Progenitor cell of endocrine pancreas (in vitro differentiated cells): ENCODE measurements at regions not wholly inside any gene's neighbourhood (a gene's known extent, or its start where the extent isn't known, plus 50 kb on each side); places are given as distances from the start of the nearest gene placed in this dataset.
A peak's percentile ranks its signal among the peaks of the same experiment; 100 is the strongest.

ENCODE experiments used
- DNase-seq: peaks from one replicate; pipeline ENCODE4 v3.0.0; 2021; ENCODE audit warnings: low spot score; ENCODE audit not compliant: unreplicated experiment
- H3K27ac Mint-ChIP-seq: 2 replicates; pipeline ENCODE4 v1.8.0; 2021; ENCODE audit warnings: mild to moderate bottlenecking, moderate library complexity, mixed read lengths
- H3K27me3 Mint-ChIP-seq: 2 replicates; pipeline ENCODE4 v1.8.0; 2021; ENCODE audit warnings: mixed read lengths
- H3K36me3 Mint-ChIP-seq: 2 replicates; pipeline ENCODE4 v1.8.0; 2022; ENCODE audit warnings: mixed read lengths; ENCODE audit not compliant: insufficient read depth
- H3K4me1 Mint-ChIP-seq: 2 replicates; pipeline ENCODE4 v1.8.0; 2021; ENCODE audit warnings: low read depth, mixed read lengths
- H3K4me3 Mint-ChIP-seq: 2 replicates; pipeline ENCODE4 v1.8.0; 2021; ENCODE audit warnings: low read depth, mild to moderate bottlenecking, moderate library complexity, mixed read lengths
- H3K9me3 Mint-ChIP-seq: 2 replicates; pipeline ENCODE4 v1.8.0; 2021; ENCODE audit warnings: low read depth, mixed read lengths
- TF ChIP-seq, protein P1 (sequence below): fragments of 200-600 bp; sonication (generic); IDR thresholded peaks from one replicate; pipeline ENCODE4 v1.5.0; 2021; ENCODE audit warnings: antibody characterized with exemption, mild to moderate bottlenecking; ENCODE audit not compliant: unreplicated experiment

DNA sequence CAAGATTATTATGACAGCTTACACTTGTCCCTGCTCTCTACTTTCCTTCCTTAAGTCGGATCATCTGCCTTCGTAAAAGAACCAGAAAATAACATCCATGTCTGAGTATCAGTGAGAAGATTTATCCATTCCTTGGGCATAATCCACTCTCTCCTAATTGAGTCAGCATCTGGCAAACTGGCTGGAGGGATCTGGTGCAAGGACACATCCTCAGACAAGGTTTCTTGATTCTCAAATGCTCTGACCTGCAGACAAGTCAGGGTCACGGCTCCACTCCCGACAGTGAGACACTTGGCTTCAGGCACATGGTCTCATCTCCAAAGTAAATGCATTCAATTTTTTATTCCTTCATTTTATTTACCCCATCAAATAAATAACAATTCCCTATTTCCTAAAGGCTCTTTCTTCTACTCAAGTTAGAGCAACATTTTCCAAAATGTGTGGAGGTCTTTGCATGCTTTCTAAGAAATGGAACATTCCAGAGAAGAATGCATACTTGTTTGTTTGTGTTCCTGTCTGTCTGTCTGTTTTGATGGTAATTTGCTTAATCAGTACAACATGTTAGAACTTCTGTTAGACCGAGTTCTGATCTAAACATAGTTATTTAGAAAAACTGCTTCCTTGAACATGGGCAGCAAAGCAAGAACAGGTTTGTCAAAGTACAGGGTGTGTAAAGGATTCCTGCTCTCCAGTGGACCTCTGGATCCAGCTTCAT, 246.9 kb downstream of the IRS1 start:
- H3K9me3 Mint-ChIP-seq, result no peaks in the 10 kb centered on the region
- DNase-seq, result no peak
- H3K4me3 Mint-ChIP-seq, result no peak overlapping the region
- no peaks in the 10 kb centered on the region for H3K36me3 Mint-ChIP-seq
- TF ChIP-seq, protein P1, sequence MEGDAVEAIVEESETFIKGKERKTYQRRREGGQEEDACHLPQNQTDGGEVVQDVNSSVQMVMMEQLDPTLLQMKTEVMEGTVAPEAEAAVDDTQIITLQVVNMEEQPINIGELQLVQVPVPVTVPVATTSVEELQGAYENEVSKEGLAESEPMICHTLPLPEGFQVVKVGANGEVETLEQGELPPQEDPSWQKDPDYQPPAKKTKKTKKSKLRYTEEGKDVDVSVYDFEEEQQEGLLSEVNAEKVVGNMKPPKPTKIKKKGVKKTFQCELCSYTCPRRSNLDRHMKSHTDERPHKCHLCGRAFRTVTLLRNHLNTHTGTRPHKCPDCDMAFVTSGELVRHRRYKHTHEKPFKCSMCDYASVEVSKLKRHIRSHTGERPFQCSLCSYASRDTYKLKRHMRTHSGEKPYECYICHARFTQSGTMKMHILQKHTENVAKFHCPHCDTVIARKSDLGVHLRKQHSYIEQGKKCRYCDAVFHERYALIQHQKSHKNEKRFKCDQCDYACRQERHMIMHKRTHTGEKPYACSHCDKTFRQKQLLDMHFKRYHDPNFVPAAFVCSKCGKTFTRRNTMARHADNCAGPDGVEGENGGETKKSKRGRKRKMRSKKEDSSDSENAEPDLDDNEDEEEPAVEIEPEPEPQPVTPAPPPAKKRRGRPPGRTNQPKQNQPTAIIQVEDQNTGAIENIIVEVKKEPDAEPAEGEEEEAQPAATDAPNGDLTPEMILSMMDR, result no peak
- H3K27me3 Mint-ChIP-seq, result no peaks in the 10 kb centered on the region
- peaks cover 5% of the 10 kb centered on the region for H3K4me1 Mint-ChIP-seq
- H3K27ac Mint-ChIP-seq, result peak overlapping the region; percentile 16

DNA sequence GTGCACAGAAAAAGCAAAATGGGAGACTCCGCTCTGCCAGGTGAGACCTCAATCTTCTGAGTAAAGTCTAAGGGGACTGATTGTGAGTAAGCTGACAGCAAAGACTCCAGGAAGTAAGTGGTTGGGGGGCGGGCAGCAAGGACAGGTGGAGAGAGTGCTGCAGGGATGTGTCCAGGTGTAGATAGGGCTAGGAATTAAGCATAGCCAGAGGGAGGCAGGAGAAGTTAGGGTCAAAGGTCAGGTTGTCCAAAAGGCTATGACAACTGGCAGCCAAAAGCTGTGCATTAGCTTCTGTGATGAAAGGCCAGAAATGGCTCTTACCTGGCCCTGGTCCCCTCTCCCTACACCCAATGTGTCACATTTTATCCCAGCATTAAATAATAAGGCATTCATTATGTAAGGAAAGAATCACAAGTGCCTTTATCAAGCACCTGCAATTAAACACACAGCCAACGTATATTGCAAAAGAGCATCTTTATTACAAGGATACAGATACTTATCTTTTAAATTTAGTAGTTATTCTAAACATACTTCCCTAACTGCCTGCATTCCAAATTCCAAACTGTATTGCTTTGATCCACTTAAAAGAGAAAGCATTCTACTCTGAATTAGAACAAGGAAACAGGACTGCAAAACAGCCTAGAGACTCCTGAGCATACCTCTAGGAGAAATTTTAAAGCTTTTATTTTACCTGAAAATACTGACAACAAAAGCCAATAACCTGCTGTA, 247.9 kb downstream of the IRS1 start:
- peaks cover 3% of the 10 kb centered on the region for H3K9me3 Mint-ChIP-seq
- DNase-seq, result no peak
- TF ChIP-seq, protein P1, result no peak
- no peaks in the 10 kb centered on the region for H3K27me3 Mint-ChIP-seq
- H3K4me1 Mint-ChIP-seq, result peaks cover 5% of the 10 kb centered on the region
- H3K4me3 Mint-ChIP-seq, result no peak overlapping the region
- H3K36me3 Mint-ChIP-seq, result no peaks in the 10 kb centered on the region
- no peak overlapping the region for H3K27ac Mint-ChIP-seq

DNA sequence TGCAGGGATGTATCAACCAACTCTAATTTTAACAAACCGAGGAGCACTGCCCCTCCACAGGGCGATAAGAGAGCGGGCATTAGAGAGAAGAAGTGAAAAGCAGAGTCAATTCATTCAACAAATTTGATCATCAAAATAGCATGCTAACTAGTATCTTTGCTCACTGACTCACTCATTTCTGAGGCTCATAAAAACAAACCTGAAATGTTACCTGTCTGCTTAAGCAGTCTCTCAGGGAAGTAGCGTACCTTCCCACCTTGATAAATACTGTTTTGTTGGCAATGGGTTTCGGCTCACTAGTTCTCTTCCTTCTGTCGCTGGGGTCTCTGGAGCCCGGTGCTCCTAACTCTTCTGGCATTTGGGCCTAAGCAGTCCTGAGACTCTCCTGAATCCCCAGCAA, 248.8 kb downstream of the IRS1 start:
- no peak for DNase-seq
- H3K9me3 Mint-ChIP-seq, result peaks cover 3% of the 10 kb centered on the region
- no peaks in the 10 kb centered on the region for H3K27me3 Mint-ChIP-seq
- no peak overlapping the region for H3K4me3 Mint-ChIP-seq
- H3K36me3 Mint-ChIP-seq, result no peaks in the 10 kb centered on the region
- TF ChIP-seq, protein P1, result no peak
- H3K27ac Mint-ChIP-seq, result no peak overlapping the region
- H3K4me1 Mint-ChIP-seq, result peaks cover 5% of the 10 kb centered on the region

DNA sequence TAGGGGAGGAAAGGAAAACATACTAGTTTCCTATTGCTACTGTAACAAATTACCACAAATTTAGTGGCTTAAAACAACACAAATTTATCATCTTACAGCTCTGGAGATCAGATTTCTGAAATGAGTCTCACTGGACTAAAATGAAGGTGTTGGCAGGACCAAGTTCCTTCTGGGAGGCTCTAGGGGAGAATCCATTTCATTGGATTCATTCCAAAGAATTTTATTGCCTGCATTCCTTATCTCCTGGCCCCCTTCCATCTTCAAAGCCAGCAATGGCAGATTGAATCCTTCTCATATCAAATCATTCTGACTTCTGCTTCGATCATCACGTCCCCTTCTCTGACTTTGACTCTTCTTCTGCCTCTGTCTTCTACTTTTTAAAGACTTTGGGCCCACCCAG, 250.9 kb downstream of the IRS1 start:
- H3K27ac Mint-ChIP-seq, result no peak overlapping the region
- H3K9me3 Mint-ChIP-seq, result peaks cover 3% of the 10 kb centered on the region
- TF ChIP-seq, protein P1, result no peak
- no peaks in the 10 kb centered on the region for H3K27me3 Mint-ChIP-seq
- H3K4me1 Mint-ChIP-seq, result peaks cover 5% of the 10 kb centered on the region
- H3K36me3 Mint-ChIP-seq, result no peaks in the 10 kb centered on the region
- no peak for DNase-seq
- H3K4me3 Mint-ChIP-seq, result no peak overlapping the region

DNA sequence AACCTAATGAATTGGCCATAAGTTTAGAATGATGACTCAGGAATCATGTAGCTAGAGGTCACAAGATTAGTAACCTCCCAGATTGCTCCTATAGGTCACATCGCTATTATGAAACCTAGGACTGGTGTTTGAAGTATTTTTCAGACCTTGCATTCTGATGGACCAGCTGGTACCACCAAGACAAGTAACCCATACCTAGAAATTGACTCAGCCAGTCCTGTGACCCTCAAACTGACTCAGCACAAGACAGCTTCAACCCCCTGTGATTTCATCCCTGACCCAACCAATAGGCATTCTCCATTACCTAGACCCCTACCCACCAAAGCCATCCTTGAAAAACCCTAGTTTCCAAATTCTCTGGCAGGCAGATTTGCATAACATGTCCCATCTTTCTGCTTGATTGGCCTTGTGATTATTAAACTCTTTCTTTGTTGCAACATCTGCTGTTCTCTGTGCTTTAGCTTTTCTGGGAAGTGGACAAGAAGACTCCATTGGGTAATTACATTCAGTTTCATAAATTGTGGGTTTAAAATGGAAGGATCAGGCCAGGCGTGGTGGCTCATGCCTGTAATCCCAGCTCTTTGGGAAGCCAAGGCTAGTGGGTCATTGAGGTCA, 254.9 kb downstream of the IRS1 start:
- TF ChIP-seq, protein P1, result no peak
- no peaks in the 10 kb centered on the region for H3K4me1 Mint-ChIP-seq
- H3K27ac Mint-ChIP-seq, result no peak overlapping the region
- DNase-seq, result no peak
- H3K27me3 Mint-ChIP-seq, result no peaks in the 10 kb centered on the region
- no peak overlapping the region for H3K4me3 Mint-ChIP-seq
- peaks cover 13% of the 10 kb centered on the region for H3K9me3 Mint-ChIP-seq
- no peaks in the 10 kb centered on the region for H3K36me3 Mint-ChIP-seq
